GM23338 (cell line): ENCODE measurements at regions not wholly inside any gene's neighbourhood (a gene's known extent, or its start where the extent isn't known, plus 50 kb on each side); places are given as distances from the start of the nearest gene placed in this dataset.

Experiments
- ATAC-seq: fragments of 200-7000 bp; cut with Tn5 transposase; 3 replicates; pipeline ENCODE4 v1.9.1; 2020
- DNase-seq: peaks from one replicate; pipeline ENCODE4 v3.0.0-alpha.2; 2015; ENCODE audit warnings: low spot score
- H2AFZ ChIP-seq: fragments of 200-600 bp; sonication (generic); 2 replicates; pipeline ENCODE4 v1.8.0; 2016; ENCODE audit warnings: antibody characterized with exemption, mild to moderate bottlenecking, moderate library complexity
- H3F3A ChIP-seq: fragments of 200-600 bp; sonication (generic); replicated peaks from 2 replicates; pipeline ENCODE4 v1.8.0; 2017; ENCODE audit warnings: antibody characterized with exemption, mixed run types, low read depth
- H3K27ac ChIP-seq: fragments of 200-600 bp; sonication (generic); 2 replicates; pipeline ENCODE4 v1.6.1; 2016; ENCODE audit warnings: low read depth
- H3K27me3 ChIP-seq: fragments of 200-600 bp; sonication (generic); 2 replicates; pipeline ENCODE4 v1.8.0; 2016; ENCODE audit warnings: mild to moderate bottlenecking, mixed run types, moderate library complexity; ENCODE audit not compliant: insufficient read depth
- H3K36me3 ChIP-seq: fragments of 200-600 bp; sonication (generic); 2 replicates; pipeline ENCODE4 v1.8.0; 2016; ENCODE audit warnings: mild to moderate bottlenecking; ENCODE audit not compliant: insufficient read depth
- H3K4me1 ChIP-seq: fragments of 200-600 bp; sonication (generic); 2 replicates; pipeline ENCODE4 v1.8.0; 2016; ENCODE audit warnings: mild to moderate bottlenecking, moderate library complexity; ENCODE audit not compliant: insufficient read depth
- H3K4me2 ChIP-seq: fragments of 200-600 bp; sonication (generic); 2 replicates; pipeline ENCODE4 v1.7.1; 2017; ENCODE audit warnings: mixed run types
- H3K4me3 ChIP-seq: fragments of 200-600 bp; sonication (generic); 2 replicates; pipeline ENCODE4 v1.6.1; 2016; ENCODE audit warnings: mixed run types
- H3K79me2 ChIP-seq: fragments of 200-600 bp; sonication (generic); replicated peaks from 2 replicates; pipeline ENCODE4 v1.8.0; 2017; ENCODE audit warnings: mild to moderate bottlenecking; ENCODE audit not compliant: insufficient read depth
- H3K9me2 ChIP-seq: fragments of 200-600 bp; sonication (generic); 2 replicates; pipeline ENCODE4 v1.8.0; 2017; ENCODE audit not compliant: insufficient read depth
- H4K20me1 ChIP-seq: fragments of 200-600 bp; sonication (generic); replicated peaks from 2 replicates; pipeline ENCODE4 v1.8.0; 2017; ENCODE audit warnings: mild to moderate bottlenecking; ENCODE audit not compliant: insufficient read depth
- H3K27ac Mint-ChIP-seq: 2 replicates; pipeline ENCODE4 v1.8.0; 2020; ENCODE audit warnings: inconsistent platforms, mild to moderate bottlenecking, moderate library complexity, mixed read lengths
- H3K27me3 Mint-ChIP-seq: 3 replicates; pipeline ENCODE4 v1.8.0; 2022; ENCODE audit warnings: low read depth, mild to moderate bottlenecking, moderate library complexity, mixed read lengths, inconsistent platforms; ENCODE audit not compliant: insufficient read depth, poor library complexity
- H3K36me3 Mint-ChIP-seq: 3 replicates; pipeline ENCODE4 v1.8.0; 2021; ENCODE audit warnings: low read depth, mild to moderate bottlenecking, inconsistent platforms, moderate library complexity, mixed read lengths
- H3K4me1 Mint-ChIP-seq: 3 replicates; pipeline ENCODE4 v1.8.0; 2020; ENCODE audit warnings: mild to moderate bottlenecking, inconsistent platforms, mixed read lengths
- H3K4me3 Mint-ChIP-seq: 3 replicates; pipeline ENCODE4 v1.8.0; 2021; ENCODE audit warnings: moderate library complexity, mild to moderate bottlenecking, inconsistent platforms, mixed read lengths
- H3K9me3 Mint-ChIP-seq: 3 replicates; pipeline ENCODE4 v1.8.0; 2020; ENCODE audit warnings: moderate library complexity, mild to moderate bottlenecking, inconsistent platforms, mixed read lengths
- CREB1 ChIP-seq: fragments of 250-450 bp; sonication (Bioruptor Pico); IDR thresholded peaks from 2 replicates; pipeline ENCODE4 v1.5.0; 2020; ENCODE audit warnings: low read depth, mild to moderate bottlenecking, moderate library complexity
- EZH2 ChIP-seq: fragments of 200-600 bp; sonication (generic); IDR thresholded peaks from one replicate; pipeline ENCODE4 v1.8.0; 2017; ENCODE audit warnings: antibody characterized with exemption, mild to moderate bottlenecking, low read depth; ENCODE audit not compliant: unreplicated experiment
- EZH2phosphoT487 ChIP-seq: fragments of 200-600 bp; sonication (generic); IDR thresholded peaks from one replicate; pipeline ENCODE4 v1.8.1; 2018; ENCODE audit warnings: antibody characterized with exemption; ENCODE audit not compliant: unreplicated experiment
- JUNB ChIP-seq: IDR thresholded peaks from one replicate; pipeline ENCODE4 v1.6.1; 2016; ENCODE audit warnings: antibody characterized with exemption; ENCODE audit not compliant: unreplicated experiment
- NANOG ChIP-seq: IDR thresholded peaks from 2 replicates; pipeline ENCODE4 v1.6.1; 2016; ENCODE audit warnings: antibody characterized with exemption, borderline replicate concordance
- POLR2AphosphoS5 ChIP-seq: IDR thresholded peaks from 2 replicates; pipeline ENCODE4 v1.6.1; 2016; ENCODE audit warnings: antibody characterized with exemption, low read depth
- STAT1 ChIP-seq: IDR thresholded peaks from one replicate; pipeline ENCODE4 v1.6.1; 2016; ENCODE audit warnings: antibody characterized with exemption; ENCODE audit not compliant: unreplicated experiment
- ZNF114 ChIP-seq: fragments of 250-450 bp; sonication (Bioruptor Pico); IDR thresholded peaks from 2 replicates; pipeline ENCODE4 v1.5.0; 2020; ENCODE audit warnings: mild to moderate bottlenecking, moderate library complexity
- ZNF331 ChIP-seq: fragments of 250-450 bp; sonication (Bioruptor Pico); IDR thresholded peaks from 2 replicates; pipeline ENCODE4 v1.5.0; 2020; ENCODE audit warnings: low read depth, mild to moderate bottlenecking, moderate library complexity
- TF ChIP-seq, protein P1 (sequence below), 2 experiments: fragments of 200-600 bp in 1 of 2; sonication (generic) in 1 of 2; conservative IDR thresholded peaks; 2 replicates each; pipeline versions ENCODE4 v1.5.1 to v1.6.1; 2016 to 2017; ENCODE audit warnings: antibody characterized with exemption in 2 of 2, low read depth in 2 of 2, mild to moderate bottlenecking in 2 of 2, moderate library complexity in 1 of 2
- TF ChIP-seq, protein P2 (sequence below): fragments of 250-450 bp; sonication (Bioruptor Pico); IDR thresholded peaks from 2 replicates; pipeline ENCODE4 v1.5.0; 2020; ENCODE audit warnings: mild to moderate bottlenecking, moderate library complexity
- TF ChIP-seq, protein P3 (sequence below): IDR thresholded peaks from one replicate; pipeline ENCODE4 v1.6.1; 2018; ENCODE audit warnings: antibody characterized with exemption; ENCODE audit not compliant: unreplicated experiment
- TF ChIP-seq, protein P4 (sequence below): IDR thresholded peaks from 2 replicates; pipeline ENCODE4 v1.6.1; 2016; ENCODE audit warnings: antibody characterized with exemption

- no peak overlapping the region for H3K4me3 ChIP-seq
- peaks cover 2% of the 10 kb centered on the region; the same call in 2 of the 3 replicates for H3K36me3 Mint-ChIP-seq
- H3K79me2 ChIP-seq = no peaks in the 10 kb centered on the region
- H3K27ac Mint-ChIP-seq = no peak overlapping the region
- no peaks in the 10 kb centered on the region for H3K27me3 ChIP-seq
- no peaks in the 10 kb centered on the region for H3K9me2 ChIP-seq
- no peaks in the 10 kb centered on the region for H3K36me3 ChIP-seq
- no peak overlapping the region for H3K27ac ChIP-seq
- H2AFZ ChIP-seq = no peak overlapping the region
- TF ChIP-seq STAT1 (no peak), POLR2AphosphoS5 (no peak), ZNF114 (no peak), EZH2 (no peak), CREB1 (no peak), JUNB (no peak), ZNF331 (CRISPR knock-in tag) (no peak), NANOG (no peak), EZH2phosphoT487 (no peak)
- TF ChIP-seq, protein P1, sequence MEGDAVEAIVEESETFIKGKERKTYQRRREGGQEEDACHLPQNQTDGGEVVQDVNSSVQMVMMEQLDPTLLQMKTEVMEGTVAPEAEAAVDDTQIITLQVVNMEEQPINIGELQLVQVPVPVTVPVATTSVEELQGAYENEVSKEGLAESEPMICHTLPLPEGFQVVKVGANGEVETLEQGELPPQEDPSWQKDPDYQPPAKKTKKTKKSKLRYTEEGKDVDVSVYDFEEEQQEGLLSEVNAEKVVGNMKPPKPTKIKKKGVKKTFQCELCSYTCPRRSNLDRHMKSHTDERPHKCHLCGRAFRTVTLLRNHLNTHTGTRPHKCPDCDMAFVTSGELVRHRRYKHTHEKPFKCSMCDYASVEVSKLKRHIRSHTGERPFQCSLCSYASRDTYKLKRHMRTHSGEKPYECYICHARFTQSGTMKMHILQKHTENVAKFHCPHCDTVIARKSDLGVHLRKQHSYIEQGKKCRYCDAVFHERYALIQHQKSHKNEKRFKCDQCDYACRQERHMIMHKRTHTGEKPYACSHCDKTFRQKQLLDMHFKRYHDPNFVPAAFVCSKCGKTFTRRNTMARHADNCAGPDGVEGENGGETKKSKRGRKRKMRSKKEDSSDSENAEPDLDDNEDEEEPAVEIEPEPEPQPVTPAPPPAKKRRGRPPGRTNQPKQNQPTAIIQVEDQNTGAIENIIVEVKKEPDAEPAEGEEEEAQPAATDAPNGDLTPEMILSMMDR (conservative IDR thresholded peaks at IDR 0.05; ENCODE audit: low read depth in 2 of 2) = no peak
- TF ChIP-seq, protein P2, sequence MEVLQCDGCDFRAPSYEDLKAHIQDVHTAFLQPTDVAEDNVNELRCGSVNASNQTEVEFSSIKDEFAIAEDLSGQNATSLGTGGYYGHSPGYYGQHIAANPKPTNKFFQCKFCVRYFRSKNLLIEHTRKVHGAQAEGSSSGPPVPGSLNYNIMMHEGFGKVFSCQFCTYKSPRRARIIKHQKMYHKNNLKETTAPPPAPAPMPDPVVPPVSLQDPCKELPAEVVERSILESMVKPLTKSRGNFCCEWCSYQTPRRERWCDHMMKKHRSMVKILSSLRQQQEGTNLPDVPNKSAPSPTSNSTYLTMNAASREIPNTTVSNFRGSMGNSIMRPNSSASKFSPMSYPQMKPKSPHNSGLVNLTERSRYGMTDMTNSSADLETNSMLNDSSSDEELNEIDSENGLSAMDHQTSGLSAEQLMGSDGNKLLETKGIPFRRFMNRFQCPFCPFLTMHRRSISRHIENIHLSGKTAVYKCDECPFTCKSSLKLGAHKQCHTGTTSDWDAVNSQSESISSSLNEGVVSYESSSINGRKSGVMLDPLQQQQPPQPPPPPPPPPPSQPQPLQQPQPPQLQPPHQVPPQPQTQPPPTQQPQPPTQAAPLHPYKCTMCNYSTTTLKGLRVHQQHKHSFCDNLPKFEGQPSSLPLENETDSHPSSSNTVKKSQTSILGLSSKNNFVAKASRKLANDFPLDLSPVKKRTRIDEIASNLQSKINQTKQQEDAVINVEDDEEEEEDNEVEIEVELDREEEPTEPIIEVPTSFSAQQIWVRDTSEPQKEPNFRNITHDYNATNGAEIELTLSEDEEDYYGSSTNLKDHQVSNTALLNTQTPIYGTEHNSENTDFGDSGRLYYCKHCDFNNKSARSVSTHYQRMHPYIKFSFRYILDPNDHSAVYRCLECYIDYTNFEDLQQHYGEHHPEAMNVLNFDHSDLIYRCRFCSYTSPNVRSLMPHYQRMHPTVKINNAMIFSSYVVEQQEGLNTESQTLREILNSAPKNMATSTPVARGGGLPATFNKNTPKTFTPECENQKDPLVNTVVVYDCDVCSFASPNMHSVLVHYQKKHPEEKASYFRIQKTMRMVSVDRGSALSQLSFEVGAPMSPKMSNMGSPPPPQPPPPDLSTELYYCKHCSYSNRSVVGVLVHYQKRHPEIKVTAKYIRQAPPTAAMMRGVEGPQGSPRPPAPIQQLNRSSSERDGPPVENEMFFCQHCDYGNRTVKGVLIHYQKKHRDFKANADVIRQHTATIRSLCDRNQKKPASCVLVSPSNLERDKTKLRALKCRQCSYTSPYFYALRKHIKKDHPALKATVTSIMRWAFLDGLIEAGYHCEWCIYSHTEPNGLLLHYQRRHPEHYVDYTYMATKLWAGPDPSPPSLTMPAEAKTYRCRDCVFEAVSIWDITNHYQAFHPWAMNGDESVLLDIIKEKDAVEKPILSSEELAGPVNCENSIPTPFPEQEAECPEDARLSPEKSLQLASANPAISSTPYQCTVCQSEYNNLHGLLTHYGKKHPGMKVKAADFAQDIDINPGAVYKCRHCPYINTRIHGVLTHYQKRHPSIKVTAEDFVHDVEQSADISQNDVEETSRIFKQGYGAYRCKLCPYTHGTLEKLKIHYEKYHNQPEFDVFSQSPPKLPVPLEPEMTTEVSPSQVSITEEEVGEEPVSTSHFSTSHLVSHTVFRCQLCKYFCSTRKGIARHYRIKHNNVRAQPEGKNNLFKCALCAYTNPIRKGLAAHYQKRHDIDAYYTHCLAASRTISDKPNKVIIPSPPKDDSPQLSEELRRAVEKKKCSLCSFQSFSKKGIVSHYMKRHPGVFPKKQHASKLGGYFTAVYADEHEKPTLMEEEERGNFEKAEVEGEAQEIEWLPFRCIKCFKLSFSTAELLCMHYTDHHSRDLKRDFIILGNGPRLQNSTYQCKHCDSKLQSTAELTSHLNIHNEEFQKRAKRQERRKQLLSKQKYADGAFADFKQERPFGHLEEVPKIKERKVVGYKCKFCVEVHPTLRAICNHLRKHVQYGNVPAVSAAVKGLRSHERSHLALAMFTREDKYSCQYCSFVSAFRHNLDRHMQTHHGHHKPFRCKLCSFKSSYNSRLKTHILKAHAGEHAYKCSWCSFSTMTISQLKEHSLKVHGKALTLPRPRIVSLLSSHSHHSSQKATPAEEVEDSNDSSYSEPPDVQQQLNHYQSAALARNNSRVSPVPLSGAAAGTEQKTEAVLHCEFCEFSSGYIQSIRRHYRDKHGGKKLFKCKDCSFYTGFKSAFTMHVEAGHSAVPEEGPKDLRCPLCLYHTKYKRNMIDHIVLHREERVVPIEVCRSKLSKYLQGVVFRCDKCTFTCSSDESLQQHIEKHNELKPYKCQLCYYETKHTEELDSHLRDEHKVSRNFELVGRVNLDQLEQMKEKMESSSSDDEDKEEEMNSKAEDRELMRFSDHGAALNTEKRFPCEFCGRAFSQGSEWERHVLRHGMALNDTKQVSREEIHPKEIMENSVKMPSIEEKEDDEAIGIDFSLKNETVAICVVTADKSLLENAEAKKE (CRISPR knock-in tag) = no peak
- TF ChIP-seq, protein P3, sequence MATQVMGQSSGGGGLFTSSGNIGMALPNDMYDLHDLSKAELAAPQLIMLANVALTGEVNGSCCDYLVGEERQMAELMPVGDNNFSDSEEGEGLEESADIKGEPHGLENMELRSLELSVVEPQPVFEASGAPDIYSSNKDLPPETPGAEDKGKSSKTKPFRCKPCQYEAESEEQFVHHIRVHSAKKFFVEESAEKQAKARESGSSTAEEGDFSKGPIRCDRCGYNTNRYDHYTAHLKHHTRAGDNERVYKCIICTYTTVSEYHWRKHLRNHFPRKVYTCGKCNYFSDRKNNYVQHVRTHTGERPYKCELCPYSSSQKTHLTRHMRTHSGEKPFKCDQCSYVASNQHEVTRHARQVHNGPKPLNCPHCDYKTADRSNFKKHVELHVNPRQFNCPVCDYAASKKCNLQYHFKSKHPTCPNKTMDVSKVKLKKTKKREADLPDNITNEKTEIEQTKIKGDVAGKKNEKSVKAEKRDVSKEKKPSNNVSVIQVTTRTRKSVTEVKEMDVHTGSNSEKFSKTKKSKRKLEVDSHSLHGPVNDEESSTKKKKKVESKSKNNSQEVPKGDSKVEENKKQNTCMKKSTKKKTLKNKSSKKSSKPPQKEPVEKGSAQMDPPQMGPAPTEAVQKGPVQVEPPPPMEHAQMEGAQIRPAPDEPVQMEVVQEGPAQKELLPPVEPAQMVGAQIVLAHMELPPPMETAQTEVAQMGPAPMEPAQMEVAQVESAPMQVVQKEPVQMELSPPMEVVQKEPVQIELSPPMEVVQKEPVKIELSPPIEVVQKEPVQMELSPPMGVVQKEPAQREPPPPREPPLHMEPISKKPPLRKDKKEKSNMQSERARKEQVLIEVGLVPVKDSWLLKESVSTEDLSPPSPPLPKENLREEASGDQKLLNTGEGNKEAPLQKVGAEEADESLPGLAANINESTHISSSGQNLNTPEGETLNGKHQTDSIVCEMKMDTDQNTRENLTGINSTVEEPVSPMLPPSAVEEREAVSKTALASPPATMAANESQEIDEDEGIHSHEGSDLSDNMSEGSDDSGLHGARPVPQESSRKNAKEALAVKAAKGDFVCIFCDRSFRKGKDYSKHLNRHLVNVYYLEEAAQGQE = no peak
- TF ChIP-seq, protein P4, sequence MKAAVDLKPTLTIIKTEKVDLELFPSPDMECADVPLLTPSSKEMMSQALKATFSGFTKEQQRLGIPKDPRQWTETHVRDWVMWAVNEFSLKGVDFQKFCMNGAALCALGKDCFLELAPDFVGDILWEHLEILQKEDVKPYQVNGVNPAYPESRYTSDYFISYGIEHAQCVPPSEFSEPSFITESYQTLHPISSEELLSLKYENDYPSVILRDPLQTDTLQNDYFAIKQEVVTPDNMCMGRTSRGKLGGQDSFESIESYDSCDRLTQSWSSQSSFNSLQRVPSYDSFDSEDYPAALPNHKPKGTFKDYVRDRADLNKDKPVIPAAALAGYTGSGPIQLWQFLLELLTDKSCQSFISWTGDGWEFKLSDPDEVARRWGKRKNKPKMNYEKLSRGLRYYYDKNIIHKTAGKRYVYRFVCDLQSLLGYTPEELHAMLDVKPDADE = no peak
- no peaks in the 10 kb centered on the region for H4K20me1 ChIP-seq
- no peak overlapping the region for H3K4me2 ChIP-seq
- H3K4me1 Mint-ChIP-seq = no peaks in the 10 kb centered on the region
- peaks cover 78% of the 10 kb centered on the region for H3K9me3 Mint-ChIP-seq
- ATAC-seq = no peak
- H3K27me3 Mint-ChIP-seq = no peaks in the 10 kb centered on the region
- H3F3A ChIP-seq = no peaks in the 10 kb centered on the region
- no peak for DNase-seq
- no peaks in the 10 kb centered on the region for H3K4me1 ChIP-seq
- no peak overlapping the region for H3K4me3 Mint-ChIP-seq
These were observed 118.3 kb upstream of the GABRA2 start for GRCh38 chr4:46508216-46508615.
